ENCODE measurements at regions not wholly inside any gene's neighbourhood (a gene's known extent, or its start where the extent isn't known, plus 50 kb on each side); places are given as distances from the start of the nearest gene placed in this dataset.

- TF ChIP-seq CTCF (IDR thresholded peaks at IDR 0.05 in 8 of 11, conservative IDR thresholded peaks at IDR 0.05 in 3 of 11): no peak
- no peak for TF ChIP-seq POLR2A (IDR thresholded peaks at IDR 0.05)
- TF ChIP-seq POLR2AphosphoS5 (IDR thresholded peaks at IDR 0.05): no peak
Measured at GRCh38 chr2:37873229-37873628, 51.9 kb upstream of the RMDN2 start.
